ENCODE measurements at regions not wholly inside any gene's neighbourhood (a gene's known extent, or its start where the extent isn't known, plus 50 kb on each side); places are given as distances from the start of the nearest gene placed in this dataset.

GRCh38 chrY:7746781-7747180 is 835.2 kb upstream of the AMELY start:
- H3K4me3 ChIP-seq (ENCODE audit: low read length): no peak overlapping the region
- TF ChIP-seq CTCF (IDR thresholded peaks at IDR 0.05; ENCODE audit: insufficient read depth, low read depth, low read length, missing control alignments): no peak
- DNase-seq (ENCODE audit: low read depth): peak; percentile 3

- no peak for DNase-seq (ENCODE audit: low read depth)
- H3K4me3 ChIP-seq (ENCODE audit: low read length): no peak overlapping the region
- no peak for TF ChIP-seq CTCF (IDR thresholded peaks at IDR 0.05; ENCODE audit: insufficient read depth, low read depth, low read length, missing control alignments)
These were observed 834.0 kb upstream of the AMELY start for GRCh38 chrY:7745581-7745901.

GRCh38 chrY:7744691-7745580 is 833.4 kb upstream of the AMELY start:
- no peak overlapping the region for H3K4me3 ChIP-seq (ENCODE audit: low read length)
- no peak for DNase-seq (ENCODE audit: low read depth)
- no peak for TF ChIP-seq CTCF (IDR thresholded peaks at IDR 0.05; ENCODE audit: insufficient read depth, low read depth, low read length, missing control alignments)

GRCh38 chrY:7736847-7737365 is 825.4 kb upstream of the AMELY start:
- DNase-seq (ENCODE audit: low read depth): peak; percentile 41
- no peak for TF ChIP-seq CTCF (IDR thresholded peaks at IDR 0.05; ENCODE audit: insufficient read depth, low read depth, low read length, missing control alignments)

GRCh38 chrY:7731651-7732050 is 820.1 kb upstream of the AMELY start:
- TF ChIP-seq CTCF (IDR thresholded peaks at IDR 0.05; ENCODE audit: insufficient read depth, low read depth, low read length, missing control alignments): no peak
- no peak overlapping the region for H3K4me3 ChIP-seq (ENCODE audit: low read length)
- no peak for DNase-seq (ENCODE audit: low read depth)

More at GRCh38 chrY:7736847-7737365, 825.4 kb upstream of the AMELY start:
- no peak overlapping the region for H3K4me3 ChIP-seq (ENCODE audit: low read length)

- TF ChIP-seq CTCF (IDR thresholded peaks at IDR 0.05; ENCODE audit: insufficient read depth, low read depth, low read length, missing control alignments): no peak
- H3K4me3 ChIP-seq (ENCODE audit: low read length): no peak overlapping the region
- DNase-seq (ENCODE audit: low read depth): no peak
These were observed 819.1 kb upstream of the AMELY start for GRCh38 chrY:7730664-7731063.

- TF ChIP-seq CTCF (IDR thresholded peaks at IDR 0.05; ENCODE audit: insufficient read depth, low read depth, low read length, missing control alignments): no peak
- H3K4me3 ChIP-seq (ENCODE audit: low read length): no peak overlapping the region
- DNase-seq (ENCODE audit: low read depth): no peak
These were observed 818.5 kb upstream of the AMELY start for GRCh38 chrY:7730071-7730470.

All from epithelial cell of esophagus (primary cell).